ENCODE measurements at regions not wholly inside any gene's neighbourhood (a gene's known extent, or its start where the extent isn't known, plus 50 kb on each side); places are given as distances from the start of the nearest gene placed in this dataset.

- DNase-seq, result no peak
- no peaks in the 10 kb centered on the region for H3K4me1 ChIP-seq
- no peak for TF ChIP-seq CTCF (IDR thresholded peaks at IDR 0.05; ENCODE audit: borderline replicate concordance)
- intact Hi-C loops (cut with micrococcal nuclease), result no loop called here
- no peaks in the 10 kb centered on the region for H3K36me3 ChIP-seq
- H3K4me3 ChIP-seq, result no peak overlapping the region
- H3K27ac ChIP-seq (replicated peaks), result no peak overlapping the region
- peaks cover 51% of the 10 kb centered on the region for H3K27me3 ChIP-seq (ENCODE audit: low read depth)
- H3K9me3 ChIP-seq (replicated peaks), result no peaks in the 10 kb centered on the region
Measured at GRCh38 chr17:5775098-5775497, 190.8 kb upstream of the NLRP1 start.

- no peak for TF ChIP-seq CTCF (IDR thresholded peaks at IDR 0.05; ENCODE audit: borderline replicate concordance)
- peaks cover 28% of the 10 kb centered on the region for H3K27me3 ChIP-seq (ENCODE audit: low read depth)
- no peaks in the 10 kb centered on the region for H3K4me1 ChIP-seq
- no peak overlapping the region for H3K4me3 ChIP-seq
- no peak overlapping the region for H3K27ac ChIP-seq (replicated peaks)
- intact Hi-C loops (cut with micrococcal nuclease), result no loop called here
- DNase-seq, result no peak
- peaks cover 25% of the 10 kb centered on the region for H3K9me3 ChIP-seq (replicated peaks)
- no peaks in the 10 kb centered on the region for H3K36me3 ChIP-seq
Measured at GRCh38 chr17:5780476-5780875, 196.2 kb upstream of the NLRP1 start.

GRCh38 chr17:5781236-5781927 lies 197.1 kb upstream of the NLRP1 start:
- no peak overlapping the region for H3K27ac ChIP-seq (replicated peaks)
- H3K4me3 ChIP-seq, result no peak overlapping the region
- peaks cover 25% of the 10 kb centered on the region for H3K9me3 ChIP-seq (replicated peaks)
- H3K27me3 ChIP-seq (ENCODE audit: low read depth), result peaks cover 26% of the 10 kb centered on the region
- no peaks in the 10 kb centered on the region for H3K36me3 ChIP-seq
- no peak for TF ChIP-seq CTCF (IDR thresholded peaks at IDR 0.05; ENCODE audit: borderline replicate concordance)
- no peaks in the 10 kb centered on the region for H3K4me1 ChIP-seq
- DNase-seq, result no peak
- intact Hi-C loops (cut with micrococcal nuclease), result no loop called here

- DNase-seq, result no peak
- H3K4me1 ChIP-seq, result no peaks in the 10 kb centered on the region
- peaks cover 45% of the 10 kb centered on the region for H3K27me3 ChIP-seq (ENCODE audit: low read depth)
- no peak for TF ChIP-seq CTCF (IDR thresholded peaks at IDR 0.05; ENCODE audit: borderline replicate concordance)
- no peaks in the 10 kb centered on the region for H3K36me3 ChIP-seq
- peaks cover 25% of the 10 kb centered on the region for H3K9me3 ChIP-seq (replicated peaks)
- H3K4me3 ChIP-seq, result no peak overlapping the region
- intact Hi-C loops (cut with micrococcal nuclease), result no loop called here
- H3K27ac ChIP-seq (replicated peaks), result no peak overlapping the region
Measured at GRCh38 chr17:5783269-5783668, 199.0 kb upstream of the NLRP1 start.

- no peak overlapping the region for H3K27ac ChIP-seq (replicated peaks)
- intact Hi-C loops (cut with micrococcal nuclease), result no loop called here
- H3K36me3 ChIP-seq, result no peaks in the 10 kb centered on the region
- DNase-seq, result no peak
- H3K27me3 ChIP-seq (ENCODE audit: low read depth), result peaks cover 51% of the 10 kb centered on the region
- no peaks in the 10 kb centered on the region for H3K4me1 ChIP-seq
- TF ChIP-seq CTCF (IDR thresholded peaks at IDR 0.05; ENCODE audit: borderline replicate concordance), result no peak
- peaks cover 25% of the 10 kb centered on the region for H3K9me3 ChIP-seq (replicated peaks)
- no peak overlapping the region for H3K4me3 ChIP-seq
Measured at GRCh38 chr17:5783851-5784250, 199.5 kb upstream of the NLRP1 start.
